ENCODE measurements at regions not wholly inside any gene's neighbourhood (a gene's known extent, or its start where the extent isn't known, plus 50 kb on each side); places are given as distances from the start of the nearest gene placed in this dataset.

GRCh38 chr11:116553482-116553881 lies 219.3 kb downstream of the BUD13 start:
- no peaks in the 10 kb centered on the region for H3K27me3 ChIP-seq (ENCODE audit: control insufficient read depth, insufficient read depth, low read length)
- no peaks in the 10 kb centered on the region for H3K36me3 ChIP-seq (ENCODE audit: control insufficient read depth, insufficient read depth, low read length)
- H3K4me2 ChIP-seq (ENCODE audit: extremely low read depth, insufficient read depth, low read length): no peak overlapping the region
- no peaks in the 10 kb centered on the region for H4K20me1 ChIP-seq (ENCODE audit: control insufficient read depth, extremely low read depth, insufficient read depth, low read length)
- no peak overlapping the region for H3K27ac ChIP-seq (ENCODE audit: insufficient read depth, low read length)
- H3K9ac ChIP-seq (ENCODE audit: insufficient read depth, low read length): no peak overlapping the region
- no peaks in the 10 kb centered on the region for H3K79me2 ChIP-seq (ENCODE audit: control insufficient read depth, insufficient read depth, low read length)
- TF ChIP-seq, protein P1, sequence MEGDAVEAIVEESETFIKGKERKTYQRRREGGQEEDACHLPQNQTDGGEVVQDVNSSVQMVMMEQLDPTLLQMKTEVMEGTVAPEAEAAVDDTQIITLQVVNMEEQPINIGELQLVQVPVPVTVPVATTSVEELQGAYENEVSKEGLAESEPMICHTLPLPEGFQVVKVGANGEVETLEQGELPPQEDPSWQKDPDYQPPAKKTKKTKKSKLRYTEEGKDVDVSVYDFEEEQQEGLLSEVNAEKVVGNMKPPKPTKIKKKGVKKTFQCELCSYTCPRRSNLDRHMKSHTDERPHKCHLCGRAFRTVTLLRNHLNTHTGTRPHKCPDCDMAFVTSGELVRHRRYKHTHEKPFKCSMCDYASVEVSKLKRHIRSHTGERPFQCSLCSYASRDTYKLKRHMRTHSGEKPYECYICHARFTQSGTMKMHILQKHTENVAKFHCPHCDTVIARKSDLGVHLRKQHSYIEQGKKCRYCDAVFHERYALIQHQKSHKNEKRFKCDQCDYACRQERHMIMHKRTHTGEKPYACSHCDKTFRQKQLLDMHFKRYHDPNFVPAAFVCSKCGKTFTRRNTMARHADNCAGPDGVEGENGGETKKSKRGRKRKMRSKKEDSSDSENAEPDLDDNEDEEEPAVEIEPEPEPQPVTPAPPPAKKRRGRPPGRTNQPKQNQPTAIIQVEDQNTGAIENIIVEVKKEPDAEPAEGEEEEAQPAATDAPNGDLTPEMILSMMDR (conservative IDR thresholded peaks at IDR 0.05 in 1 of 2, IDR thresholded peaks at IDR 0.05 in 1 of 2; ENCODE audit: low read depth in 1 of 2, low read length in 2 of 2): no peak
- no peak for TF ChIP-seq EZH2 (IDR thresholded peaks at IDR 0.05; ENCODE audit: low read length, missing control alignments)
- no peak for DNase-seq (ENCODE audit: low read depth in 2 of 2)
- H3K9me3 ChIP-seq (ENCODE audit: control insufficient read depth, insufficient read depth, low read depth, low read length): no peaks in the 10 kb centered on the region
- H2AFZ ChIP-seq (ENCODE audit: low read length): no peak overlapping the region
- H3K4me3 ChIP-seq (replicated peaks in 1 of 4; ENCODE audit: control extremely low read depth in 1 of 4, insufficient read depth in 1 of 4, low read depth in 3 of 4, low read length in 4 of 4): no peak overlapping the region
- H3K4me1 ChIP-seq (ENCODE audit: control insufficient read depth, extremely low read depth, insufficient read depth, low read length): no peaks in the 10 kb centered on the region

GRCh38 chr11:116551576-116551975 lies 221.2 kb downstream of the BUD13 start:
- Histone ChIP-seq H3K9me3 (ENCODE audit: control insufficient read depth, insufficient read depth, low read depth, low read length) (no peaks in the 10 kb centered on the region), H3K36me3 (ENCODE audit: control insufficient read depth, insufficient read depth, low read length) (no peaks in the 10 kb centered on the region), H3K27ac (ENCODE audit: insufficient read depth, low read length) (no peak overlapping the region), H2AFZ (ENCODE audit: low read length) (no peak overlapping the region), H3K4me2 (ENCODE audit: extremely low read depth, insufficient read depth, low read length) (no peak overlapping the region), H3K79me2 (ENCODE audit: control insufficient read depth, insufficient read depth, low read length) (no peaks in the 10 kb centered on the region), H3K4me1 (ENCODE audit: control insufficient read depth, extremely low read depth, insufficient read depth, low read length) (no peaks in the 10 kb centered on the region), H4K20me1 (ENCODE audit: control insufficient read depth, extremely low read depth, insufficient read depth, low read length) (no peaks in the 10 kb centered on the region), H3K27me3 (ENCODE audit: control insufficient read depth, insufficient read depth, low read length) (no peaks in the 10 kb centered on the region), H3K4me3 (replicated peaks in 1 of 4; ENCODE audit: control extremely low read depth in 1 of 4, insufficient read depth in 1 of 4, low read depth in 3 of 4, low read length in 4 of 4) (no peak overlapping the region), H3K9ac (ENCODE audit: insufficient read depth, low read length) (no peak overlapping the region)
- TF ChIP-seq, protein P1 (conservative IDR thresholded peaks at IDR 0.05 in 1 of 2, IDR thresholded peaks at IDR 0.05 in 1 of 2; ENCODE audit: low read depth in 1 of 2, low read length in 2 of 2): no peak
- no peak for TF ChIP-seq EZH2 (IDR thresholded peaks at IDR 0.05; ENCODE audit: low read length, missing control alignments)
- no peak for DNase-seq (ENCODE audit: low read depth in 2 of 2)

DNA sequence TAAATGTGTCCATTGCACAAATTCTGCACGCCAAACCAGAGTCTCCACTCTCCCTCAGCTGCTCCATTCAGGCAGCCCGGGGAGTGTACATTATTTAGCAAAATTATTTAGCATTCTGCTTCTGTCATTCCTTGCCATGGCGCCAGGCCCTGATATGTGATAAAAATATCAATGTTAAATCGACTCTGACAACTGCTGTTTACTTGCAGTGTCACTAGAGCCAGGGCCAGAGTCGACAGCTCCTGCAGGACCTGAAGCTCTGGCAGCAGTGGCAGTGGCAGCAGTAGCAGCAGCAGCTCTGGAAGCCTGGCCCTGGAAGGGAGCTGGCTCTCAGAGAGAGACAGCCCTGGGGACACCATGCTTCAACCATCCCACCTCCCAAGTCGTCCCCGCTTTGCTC lies 224.5 kb downstream of the BUD13 start:
- Histone ChIP-seq H3K4me3 (replicated peaks in 1 of 4; ENCODE audit: control extremely low read depth in 1 of 4, insufficient read depth in 1 of 4, low read depth in 3 of 4, low read length in 4 of 4) (no peak overlapping the region), H3K27me3 (ENCODE audit: control insufficient read depth, insufficient read depth, low read length) (no peaks in the 10 kb centered on the region), H3K4me2 (ENCODE audit: extremely low read depth, insufficient read depth, low read length) (no peak overlapping the region), H3K36me3 (ENCODE audit: control insufficient read depth, insufficient read depth, low read length) (no peaks in the 10 kb centered on the region), H3K27ac (ENCODE audit: insufficient read depth, low read length) (no peak overlapping the region), H3K4me1 (ENCODE audit: control insufficient read depth, extremely low read depth, insufficient read depth, low read length) (no peaks in the 10 kb centered on the region), H3K79me2 (ENCODE audit: control insufficient read depth, insufficient read depth, low read length) (no peaks in the 10 kb centered on the region), H3K9me3 (ENCODE audit: control insufficient read depth, insufficient read depth, low read depth, low read length) (no peaks in the 10 kb centered on the region), H4K20me1 (ENCODE audit: control insufficient read depth, extremely low read depth, insufficient read depth, low read length) (no peaks in the 10 kb centered on the region), H3K9ac (ENCODE audit: insufficient read depth, low read length) (no peak overlapping the region), H2AFZ (ENCODE audit: low read length) (no peak overlapping the region)
- no peak for TF ChIP-seq EZH2 (IDR thresholded peaks at IDR 0.05; ENCODE audit: low read length, missing control alignments)
- DNase-seq (ENCODE audit: low read depth in 2 of 2): no peak
